ENCODE measurements at regions not wholly inside any gene's neighbourhood (a gene's known extent, or its start where the extent isn't known, plus 50 kb on each side); places are given as distances from the start of the nearest gene placed in this dataset.
A peak's percentile ranks its signal among the peaks of the same experiment; 100 is the strongest.

DNA sequence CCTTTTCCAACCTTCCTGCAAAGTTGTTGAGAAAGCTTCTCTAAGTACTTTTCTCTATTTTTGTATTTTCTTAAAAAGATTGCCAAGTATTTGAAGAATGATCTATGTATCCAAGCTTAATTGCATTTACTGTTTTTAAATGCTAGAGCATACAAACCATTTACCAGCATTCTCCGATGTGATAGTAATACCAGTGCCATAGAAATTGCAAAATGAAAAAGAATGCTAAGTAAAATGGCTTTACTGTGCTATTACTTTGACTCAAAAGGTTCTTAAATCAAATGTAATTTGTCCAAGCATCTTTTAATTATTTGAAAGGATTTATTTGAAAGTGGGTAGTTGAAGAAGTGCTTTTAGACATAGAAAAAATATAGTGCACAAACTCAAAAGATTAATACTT, 1183.2 kb downstream of the RAPGEF2 start:
- POLR2A ChIA-PET, result no interaction called here
- no CpG with 5 or more reads among the region's 1 CpG for WGBS (ENCODE audit: insufficient coverage)
- no peak overlapping the region for H3K27ac ChIP-seq (ENCODE audit: insufficient read depth in 1 of 2, low read depth in 1 of 2, low read length in 2 of 2, poor library complexity in 1 of 2, severe bottlenecking in 2 of 2)

DNA sequence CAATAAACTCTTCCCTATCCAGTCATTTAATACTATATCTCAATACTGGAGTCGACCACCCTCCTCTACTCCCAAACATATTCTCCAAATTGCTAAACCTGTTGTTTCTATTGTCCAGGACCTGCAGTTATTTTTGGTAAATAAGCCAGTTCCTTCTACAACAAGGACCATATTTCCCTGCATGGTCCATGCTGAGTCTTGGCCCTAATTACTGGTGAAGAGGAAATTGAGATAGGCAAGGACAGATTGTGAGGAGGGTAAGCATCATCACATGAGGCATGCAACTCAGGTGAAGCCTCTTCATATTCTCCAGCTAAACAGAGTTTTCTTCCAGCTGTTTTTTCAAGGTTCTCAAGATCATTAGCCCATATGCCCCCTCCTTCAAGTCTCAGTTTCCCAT, 1193.6 kb downstream of the RAPGEF2 start:
- Histone ChIP-seq H3K36me3 (ENCODE audit: control insufficient read depth in 4 of 4, insufficient read depth in 4 of 4, low read length in 3 of 4) (no peaks in the 10 kb centered on the region), H3K9me3 (ENCODE audit: control extremely low read depth in 1 of 5, control insufficient read depth in 4 of 5, insufficient read depth in 2 of 5, low read depth in 1 of 5, low read length in 4 of 5) (peaks cover 0 to 3% (median 0%) of the 10 kb centered on the region in 5 experiments), H3K27ac (ENCODE audit: insufficient read depth in 1 of 2, low read depth in 1 of 2, low read length in 2 of 2, poor library complexity in 1 of 2, severe bottlenecking in 2 of 2) (no peak overlapping the region), H3K27me3 (replicated peaks in 2 of 5; ENCODE audit: control insufficient read depth in 4 of 5, insufficient read depth in 5 of 5, low read length in 4 of 5) (no peaks in the 10 kb centered on the region), H3K4me1 (ENCODE audit: control extremely low read depth in 1 of 4, control insufficient read depth in 4 of 4, insufficient read depth in 4 of 4, low read length in 3 of 4) (no peaks in the 10 kb centered on the region), H3K4me3 (ENCODE audit: control insufficient read depth in 1 of 7, extremely low read depth in 1 of 7, insufficient read depth in 4 of 7, low read depth in 2 of 7, low read length in 6 of 7) (no peak overlapping the region)
- no peak for DNase-seq
- CTCF ChIA-PET, result no interaction called here
- 89% methylated on average over 1 of the region's 1 CpG for WGBS (ENCODE audit: insufficient coverage)
- POLR2A ChIA-PET, result no interaction called here

More for the DNA sequence above, 1183.2 kb downstream of the RAPGEF2 start:
- no peak for DNase-seq
- Histone ChIP-seq H3K4me1 (ENCODE audit: control extremely low read depth in 1 of 4, control insufficient read depth in 4 of 4, insufficient read depth in 4 of 4, low read length in 3 of 4) (no peaks in the 10 kb centered on the region), H3K36me3 (ENCODE audit: control insufficient read depth in 4 of 4, insufficient read depth in 4 of 4, low read length in 3 of 4) (no peaks in the 10 kb centered on the region), H3K9me3 (ENCODE audit: control extremely low read depth in 1 of 5, control insufficient read depth in 4 of 5, insufficient read depth in 2 of 5, low read depth in 1 of 5, low read length in 4 of 5) (no peaks in the 10 kb centered on the region), H3K4me3 (ENCODE audit: control insufficient read depth in 1 of 7, extremely low read depth in 1 of 7, insufficient read depth in 4 of 7, low read depth in 2 of 7, low read length in 6 of 7) (no peak overlapping the region), H3K27me3 (replicated peaks in 2 of 5; ENCODE audit: control insufficient read depth in 4 of 5, insufficient read depth in 5 of 5, low read length in 4 of 5) (no peaks in the 10 kb centered on the region)
- CTCF ChIA-PET, result no interaction called here

DNA sequence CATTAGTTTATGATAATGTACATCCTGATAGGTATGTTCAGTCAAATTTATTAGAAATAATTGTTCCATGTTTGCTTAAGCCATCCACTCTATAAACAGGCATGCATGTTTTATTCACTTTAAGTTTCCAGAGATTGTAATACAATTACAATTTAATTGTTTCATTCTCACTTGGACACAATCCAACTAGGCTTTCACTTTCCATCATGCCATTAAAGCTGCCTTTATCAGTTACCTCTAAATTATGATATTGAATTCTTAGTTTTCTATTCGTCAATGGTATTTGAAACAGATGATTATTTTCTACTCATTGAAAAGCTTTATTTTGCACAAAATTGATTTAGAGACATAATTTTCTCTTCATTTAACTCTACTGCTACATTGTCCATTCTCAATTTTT, 1196.3 kb downstream of the RAPGEF2 start:
- H3K27me3 ChIP-seq (replicated peaks in 2 of 5; ENCODE audit: control insufficient read depth in 4 of 5, insufficient read depth in 5 of 5, low read length in 4 of 5), result no peaks in the 10 kb centered on the region
- peaks cover 0 to 3% (median 0%) of the 10 kb centered on the region in 5 experiments for H3K9me3 ChIP-seq (ENCODE audit: control extremely low read depth in 1 of 5, control insufficient read depth in 4 of 5, insufficient read depth in 2 of 5, low read depth in 1 of 5, low read length in 4 of 5)
- CTCF ChIA-PET, result no interaction called here
- no CpG with 5 or more reads among the region's 1 CpG for WGBS (ENCODE audit: insufficient coverage)
- POLR2A ChIA-PET, result no interaction called here
- H3K36me3 ChIP-seq (ENCODE audit: control insufficient read depth in 4 of 4, insufficient read depth in 4 of 4, low read length in 3 of 4), result no peaks in the 10 kb centered on the region
- no peak for DNase-seq
- H3K4me3 ChIP-seq (ENCODE audit: control insufficient read depth in 1 of 7, extremely low read depth in 1 of 7, insufficient read depth in 4 of 7, low read depth in 2 of 7, low read length in 6 of 7), result no peak overlapping the region
- no peaks in the 10 kb centered on the region for H3K4me1 ChIP-seq (ENCODE audit: control extremely low read depth in 1 of 4, control insufficient read depth in 4 of 4, insufficient read depth in 4 of 4, low read length in 3 of 4)
- H3K27ac ChIP-seq (ENCODE audit: insufficient read depth in 1 of 2, low read depth in 1 of 2, low read length in 2 of 2, poor library complexity in 1 of 2, severe bottlenecking in 2 of 2), result no peak overlapping the region

- Histone ChIP-seq H3K36me3 (ENCODE audit: control insufficient read depth in 4 of 4, insufficient read depth in 4 of 4, low read length in 3 of 4) (no peaks in the 10 kb centered on the region), H3K9me3 (ENCODE audit: control extremely low read depth in 1 of 5, control insufficient read depth in 4 of 5, insufficient read depth in 2 of 5, low read depth in 1 of 5, low read length in 4 of 5) (peaks cover 0 to 3% (median 0%) of the 10 kb centered on the region in 5 experiments), H3K4me1 (ENCODE audit: control extremely low read depth in 1 of 4, control insufficient read depth in 4 of 4, insufficient read depth in 4 of 4, low read length in 3 of 4) (no peaks in the 10 kb centered on the region), H3K27me3 (replicated peaks in 2 of 5; ENCODE audit: control insufficient read depth in 4 of 5, insufficient read depth in 5 of 5, low read length in 4 of 5) (no peaks in the 10 kb centered on the region), H3K27ac (ENCODE audit: insufficient read depth in 1 of 2, low read depth in 1 of 2, low read length in 2 of 2, poor library complexity in 1 of 2, severe bottlenecking in 2 of 2) (no peak overlapping the region), H3K4me3 (ENCODE audit: control insufficient read depth in 1 of 7, extremely low read depth in 1 of 7, insufficient read depth in 4 of 7, low read depth in 2 of 7, low read length in 6 of 7) (no peak overlapping the region)
- no CpG with 5 or more reads among the region's 2 CpGs for WGBS (ENCODE audit: insufficient coverage)
- POLR2A ChIA-PET, result no interaction called here
- CTCF ChIA-PET, result no interaction called here
- DNase-seq, result peak in 2 of 3 donors; percentile 0 to 2
Measured at GRCh38 chr4:160299608-160300007, 1196.7 kb downstream of the RAPGEF2 start.

- WGBS (ENCODE audit: insufficient coverage), result no CpG with 5 or more reads among the region's 1 CpG
- CTCF ChIA-PET, result no interaction called here
Measured at GRCh38 chr4:160316036-160316435, 1213.2 kb downstream of the RAPGEF2 start.

DNA sequence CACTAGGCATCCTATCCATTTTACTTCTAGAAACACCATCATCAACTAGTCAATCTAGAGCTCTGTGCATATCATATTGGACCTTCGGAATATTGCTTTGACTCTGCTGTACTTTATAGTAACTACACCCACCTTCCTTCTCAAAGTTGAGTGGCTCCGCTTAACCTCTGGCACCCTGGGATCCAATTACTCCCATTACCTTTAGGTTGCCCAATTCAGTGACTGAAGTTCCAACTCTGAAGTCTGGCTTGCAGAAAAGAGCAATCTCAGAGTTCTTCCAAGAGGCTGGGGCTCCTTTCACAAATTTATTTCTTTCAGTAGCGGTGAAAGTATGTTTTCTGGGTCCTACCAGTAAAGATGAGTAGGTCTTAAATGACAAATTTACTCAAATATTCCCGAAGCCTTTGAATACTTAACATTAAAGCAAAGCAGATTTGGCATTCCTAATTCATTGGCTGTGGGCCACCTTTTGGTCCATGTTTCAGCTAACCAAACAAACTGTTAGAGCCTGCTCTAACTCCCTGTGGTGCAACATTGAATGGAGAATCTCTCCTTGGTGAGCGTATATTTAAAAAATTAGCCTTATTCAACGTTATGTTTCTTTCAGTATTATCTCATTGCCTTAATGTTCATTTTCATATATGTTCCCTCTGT, 1215.8 kb downstream of the RAPGEF2 start:
- Histone ChIP-seq H3K4me1 (ENCODE audit: control extremely low read depth in 1 of 4, control insufficient read depth in 4 of 4, insufficient read depth in 4 of 4, low read length in 3 of 4) (no peaks in the 10 kb centered on the region), H3K4me3 (ENCODE audit: control insufficient read depth in 1 of 7, extremely low read depth in 1 of 7, insufficient read depth in 4 of 7, low read depth in 2 of 7, low read length in 6 of 7) (no peak overlapping the region), H3K9me3 (ENCODE audit: control extremely low read depth in 1 of 5, control insufficient read depth in 4 of 5, insufficient read depth in 2 of 5, low read depth in 1 of 5, low read length in 4 of 5) (no peaks in the 10 kb centered on the region), H3K27me3 (replicated peaks in 2 of 5; ENCODE audit: control insufficient read depth in 4 of 5, insufficient read depth in 5 of 5, low read length in 4 of 5) (no peaks in the 10 kb centered on the region), H3K36me3 (ENCODE audit: control insufficient read depth in 4 of 4, insufficient read depth in 4 of 4, low read length in 3 of 4) (no peaks in the 10 kb centered on the region), H3K27ac (ENCODE audit: insufficient read depth in 1 of 2, low read depth in 1 of 2, low read length in 2 of 2, poor library complexity in 1 of 2, severe bottlenecking in 2 of 2) (no peak overlapping the region)
- no peak for DNase-seq
- ChIA-PET POLR2A (no interaction called here), CTCF (no interaction called here)
- whole genome bisulfite sequencing (ENCODE audit: insufficient coverage), result 91% methylated on average over 3 of the region's 6 CpGs

More at GRCh38 chr4:160316036-160316435, 1213.2 kb downstream of the RAPGEF2 start:
- DNase-seq, result no peak
- Histone ChIP-seq H3K4me1 (ENCODE audit: control extremely low read depth in 1 of 4, control insufficient read depth in 4 of 4, insufficient read depth in 4 of 4, low read length in 3 of 4) (no peaks in the 10 kb centered on the region), H3K27me3 (replicated peaks in 2 of 5; ENCODE audit: control insufficient read depth in 4 of 5, insufficient read depth in 5 of 5, low read length in 4 of 5) (no peaks in the 10 kb centered on the region), H3K36me3 (ENCODE audit: control insufficient read depth in 4 of 4, insufficient read depth in 4 of 4, low read length in 3 of 4) (no peaks in the 10 kb centered on the region), H3K9me3 (ENCODE audit: control extremely low read depth in 1 of 5, control insufficient read depth in 4 of 5, insufficient read depth in 2 of 5, low read depth in 1 of 5, low read length in 4 of 5) (no peaks in the 10 kb centered on the region), H3K27ac (ENCODE audit: insufficient read depth in 1 of 2, low read depth in 1 of 2, low read length in 2 of 2, poor library complexity in 1 of 2, severe bottlenecking in 2 of 2) (no peak overlapping the region), H3K4me3 (ENCODE audit: control insufficient read depth in 1 of 7, extremely low read depth in 1 of 7, insufficient read depth in 4 of 7, low read depth in 2 of 7, low read length in 6 of 7) (no peak overlapping the region)
- POLR2A ChIA-PET, result no interaction called here

- no peak for DNase-seq
- 94% methylated on average over 3 of the region's 4 CpGs for WGBS (ENCODE audit: insufficient coverage)
Measured at GRCh38 chr4:160319221-160319867, 1216.5 kb downstream of the RAPGEF2 start.

More at GRCh38 chr4:160319221-160319867, 1216.5 kb downstream of the RAPGEF2 start:
- Histone ChIP-seq H3K4me1 (ENCODE audit: control extremely low read depth in 1 of 4, control insufficient read depth in 4 of 4, insufficient read depth in 4 of 4, low read length in 3 of 4) (no peaks in the 10 kb centered on the region), H3K9me3 (ENCODE audit: control extremely low read depth in 1 of 5, control insufficient read depth in 4 of 5, insufficient read depth in 2 of 5, low read depth in 1 of 5, low read length in 4 of 5) (no peaks in the 10 kb centered on the region), H3K4me3 (ENCODE audit: control insufficient read depth in 1 of 7, extremely low read depth in 1 of 7, insufficient read depth in 4 of 7, low read depth in 2 of 7, low read length in 6 of 7) (no peak overlapping the region), H3K27me3 (replicated peaks in 2 of 5; ENCODE audit: control insufficient read depth in 4 of 5, insufficient read depth in 5 of 5, low read length in 4 of 5) (no peaks in the 10 kb centered on the region), H3K27ac (ENCODE audit: insufficient read depth in 1 of 2, low read depth in 1 of 2, low read length in 2 of 2, poor library complexity in 1 of 2, severe bottlenecking in 2 of 2) (no peak overlapping the region), H3K36me3 (ENCODE audit: control insufficient read depth in 4 of 4, insufficient read depth in 4 of 4, low read length in 3 of 4) (no peaks in the 10 kb centered on the region)
- CTCF ChIA-PET, result no interaction called here
- POLR2A ChIA-PET, result no interaction called here
